ENCODE measurements at regions not wholly inside any gene's neighbourhood (a gene's known extent, or its start where the extent isn't known, plus 50 kb on each side); places are given as distances from the start of the nearest gene placed in this dataset.

- TF ChIP-seq POLR2AphosphoS5 (IDR thresholded peaks at IDR 0.05; ENCODE audit: low read depth) = no peak
- TF ChIP-seq CTCF (conservative IDR thresholded peaks at IDR 0.05; ENCODE audit: low read depth in 2 of 2) = no peak
- no peak for TF ChIP-seq REST (IDR thresholded peaks at IDR 0.05; ENCODE audit: unreplicated experiment)
- TF ChIP-seq EZH2 (IDR thresholded peaks at IDR 0.05; ENCODE audit: low read depth, unreplicated experiment) = no peak
Measured at GRCh38 chr10:105398202-105398601, 757.1 kb downstream of the SORCS3 start.

All from GM23338 (cell line).